Activated naive CD4-positive, alpha-beta T cell treated with anti-CD3 and anti-CD28 coated beads, Interleukin-2, amount 10 ng/mL, durations not matched to agents 7 days and 5 days (primary cell): ENCODE measurements at regions not wholly inside any gene's neighbourhood (a gene's known extent, or its start where the extent isn't known, plus 50 kb on each side); places are given as distances from the start of the nearest gene placed in this dataset.

Experiments
- CTCF ChIA-PET: fragments of 350-600 bp; sonication (Branson Sonifier 250); formaldehyde crosslinking; loops from one replicate; lab custom pipeline; 2021; ENCODE audit warnings: antibody characterized with exemption; lab: Charles Lee
- DNase-seq: peaks from one replicate; pipeline ENCODE4 v3.0.0-alpha.2; 2020
- H3K27ac Mint-ChIP-seq: one replicate; pipeline ENCODE4 v1.8.0; 2021; ENCODE audit warnings: mild to moderate bottlenecking, moderate library complexity, mixed read lengths
- H3K27me3 Mint-ChIP-seq: one replicate; pipeline ENCODE4 v1.8.0; 2021; ENCODE audit warnings: mild to moderate bottlenecking, mixed read lengths
- H3K36me3 Mint-ChIP-seq: one replicate; pipeline ENCODE4 v1.8.0; 2021; ENCODE audit warnings: mixed read lengths
- H3K4me1 Mint-ChIP-seq: one replicate; pipeline ENCODE4 v1.8.0; 2021; ENCODE audit warnings: mixed read lengths
- H3K4me3 Mint-ChIP-seq: one replicate; pipeline ENCODE4 v1.8.0; 2021; ENCODE audit warnings: mild to moderate bottlenecking, moderate library complexity, mixed read lengths
- H3K9me3 Mint-ChIP-seq: one replicate; pipeline ENCODE4 v1.8.0; 2021; ENCODE audit warnings: mixed read lengths

- no peak for DNase-seq
Observed at GRCh38 chr3:26522919-26523318, 99.7 kb upstream of the LRRC3B start.

GRCh38 chr3:26525013-26525412 is 97.6 kb upstream of the LRRC3B start:
- no peaks in the 10 kb centered on the region for H3K27me3 Mint-ChIP-seq
- no peak for DNase-seq
- H3K4me3 Mint-ChIP-seq: no peak overlapping the region
- no peaks in the 10 kb centered on the region for H3K36me3 Mint-ChIP-seq
- CTCF ChIA-PET: no interaction called here
- H3K9me3 Mint-ChIP-seq: peaks cover 30% of the 10 kb centered on the region
- H3K27ac Mint-ChIP-seq: no peak overlapping the region
- H3K4me1 Mint-ChIP-seq: no peaks in the 10 kb centered on the region

More at GRCh38 chr3:26522919-26523318, 99.7 kb upstream of the LRRC3B start:
- Mint-ChIP-seq H3K4me1 (no peaks in the 10 kb centered on the region), H3K9me3 (peaks cover 24% of the 10 kb centered on the region), H3K4me3 (no peak overlapping the region), H3K27me3 (no peaks in the 10 kb centered on the region), H3K27ac (no peak overlapping the region), H3K36me3 (no peaks in the 10 kb centered on the region)
- CTCF ChIA-PET: no interaction called here

GRCh38 chr3:26535151-26535550 is 87.4 kb upstream of the LRRC3B start:
- no peak for DNase-seq
- no peaks in the 10 kb centered on the region for H3K27me3 Mint-ChIP-seq
- H3K4me1 Mint-ChIP-seq: no peaks in the 10 kb centered on the region
- no peaks in the 10 kb centered on the region for H3K36me3 Mint-ChIP-seq
- peaks cover 11% of the 10 kb centered on the region for H3K9me3 Mint-ChIP-seq
- H3K27ac Mint-ChIP-seq: no peak overlapping the region
- CTCF ChIA-PET: no interaction called here
- H3K4me3 Mint-ChIP-seq: no peak overlapping the region

- Mint-ChIP-seq H3K27ac (no peak overlapping the region), H3K9me3 (peaks cover 6% of the 10 kb centered on the region), H3K4me1 (no peaks in the 10 kb centered on the region), H3K36me3 (no peaks in the 10 kb centered on the region), H3K4me3 (no peak overlapping the region), H3K27me3 (no peaks in the 10 kb centered on the region)
- CTCF ChIA-PET: no interaction called here
- no peak for DNase-seq
Observed at GRCh38 chr3:26536955-26537354, 85.6 kb upstream of the LRRC3B start.

GRCh38 chr3:26550413-26550812 is 72.2 kb upstream of the LRRC3B start:
- Mint-ChIP-seq H3K36me3 (no peaks in the 10 kb centered on the region), H3K4me1 (no peaks in the 10 kb centered on the region), H3K27ac (no peak overlapping the region), H3K4me3 (no peak overlapping the region), H3K27me3 (no peaks in the 10 kb centered on the region), H3K9me3 (no peaks in the 10 kb centered on the region)
- no peak for DNase-seq
- CTCF ChIA-PET: no interaction called here

- no peak overlapping the region for H3K4me3 Mint-ChIP-seq
- peaks cover 2% of the 10 kb centered on the region for H3K9me3 Mint-ChIP-seq
- CTCF ChIA-PET: no interaction called here
- H3K36me3 Mint-ChIP-seq: no peaks in the 10 kb centered on the region
- H3K27ac Mint-ChIP-seq: no peak overlapping the region
- H3K27me3 Mint-ChIP-seq: no peaks in the 10 kb centered on the region
- DNase-seq: no peak
- no peaks in the 10 kb centered on the region for H3K4me1 Mint-ChIP-seq
Observed at GRCh38 chr3:26556637-26557036, 65.9 kb upstream of the LRRC3B start.

GRCh38 chr3:26558257-26558656 is 64.3 kb upstream of the LRRC3B start:
- H3K36me3 Mint-ChIP-seq: no peaks in the 10 kb centered on the region
- CTCF ChIA-PET: no interaction called here
- no peaks in the 10 kb centered on the region for H3K27me3 Mint-ChIP-seq
- H3K27ac Mint-ChIP-seq: no peak overlapping the region
- peaks cover 2% of the 10 kb centered on the region for H3K9me3 Mint-ChIP-seq
- no peaks in the 10 kb centered on the region for H3K4me1 Mint-ChIP-seq
- H3K4me3 Mint-ChIP-seq: no peak overlapping the region
- DNase-seq: no peak

- Mint-ChIP-seq H3K36me3 (no peaks in the 10 kb centered on the region), H3K4me3 (no peak overlapping the region), H3K27me3 (no peaks in the 10 kb centered on the region), H3K27ac (no peak overlapping the region), H3K4me1 (no peaks in the 10 kb centered on the region), H3K9me3 (peaks cover 2% of the 10 kb centered on the region)
- CTCF ChIA-PET: no interaction called here
- no peak for DNase-seq
Observed at GRCh38 chr3:26559227-26559626, 63.3 kb upstream of the LRRC3B start.

- DNase-seq: no peak
- H3K9me3 Mint-ChIP-seq: peaks cover 2% of the 10 kb centered on the region
- CTCF ChIA-PET: no interaction called here
- H3K36me3 Mint-ChIP-seq: no peaks in the 10 kb centered on the region
- no peak overlapping the region for H3K4me3 Mint-ChIP-seq
- no peak overlapping the region for H3K27ac Mint-ChIP-seq
- no peaks in the 10 kb centered on the region for H3K4me1 Mint-ChIP-seq
- no peaks in the 10 kb centered on the region for H3K27me3 Mint-ChIP-seq
Observed at GRCh38 chr3:26560081-26560480, 62.5 kb upstream of the LRRC3B start.

- Mint-ChIP-seq H3K27me3 (no peaks in the 10 kb centered on the region), H3K4me1 (no peaks in the 10 kb centered on the region), H3K9me3 (peaks cover under 1% of the 10 kb centered on the region), H3K27ac (no peak overlapping the region), H3K4me3 (no peak overlapping the region), H3K36me3 (no peaks in the 10 kb centered on the region)
- CTCF ChIA-PET: no interaction called here
- no peak for DNase-seq
Observed at GRCh38 chr3:26562021-26562768, 60.4 kb upstream of the LRRC3B start.
